ENCODE measurements at regions not wholly inside any gene's neighbourhood (a gene's known extent, or its start where the extent isn't known, plus 50 kb on each side); places are given as distances from the start of the nearest gene placed in this dataset.

DNA sequence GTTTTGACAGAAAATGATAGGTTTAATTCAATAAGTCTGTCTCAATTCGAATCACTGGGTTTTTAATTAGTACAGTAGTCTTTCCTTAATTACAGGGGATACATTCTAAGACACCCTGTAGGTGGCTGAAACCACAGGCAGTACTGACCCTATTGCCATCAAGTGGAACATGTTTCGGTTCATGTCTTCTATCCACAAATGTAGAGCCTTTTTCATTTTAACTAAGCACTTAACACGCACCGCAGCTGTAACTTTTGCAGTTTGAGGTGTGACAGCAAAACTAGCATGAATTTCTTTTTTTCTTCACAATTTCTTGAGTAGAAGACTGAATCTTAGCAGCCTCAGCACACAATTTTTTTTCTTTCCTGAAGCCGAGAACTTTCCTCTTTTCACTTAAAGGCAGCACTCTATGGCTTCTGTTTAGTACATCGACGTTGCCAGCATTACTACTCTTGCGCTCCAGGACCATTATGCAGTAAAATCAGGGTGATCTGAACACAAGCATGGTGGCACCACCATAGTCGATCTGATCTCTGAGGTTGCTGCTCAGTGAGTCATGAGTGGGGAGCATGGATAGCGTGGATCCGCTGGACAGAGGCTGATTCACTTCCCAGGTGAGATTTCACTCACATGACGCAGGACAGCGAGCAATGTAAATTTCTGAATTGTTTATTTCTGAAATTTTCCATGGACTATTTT, 805.1 kb downstream of the RNF144A start:
- TF ChIP-seq, protein P1, sequence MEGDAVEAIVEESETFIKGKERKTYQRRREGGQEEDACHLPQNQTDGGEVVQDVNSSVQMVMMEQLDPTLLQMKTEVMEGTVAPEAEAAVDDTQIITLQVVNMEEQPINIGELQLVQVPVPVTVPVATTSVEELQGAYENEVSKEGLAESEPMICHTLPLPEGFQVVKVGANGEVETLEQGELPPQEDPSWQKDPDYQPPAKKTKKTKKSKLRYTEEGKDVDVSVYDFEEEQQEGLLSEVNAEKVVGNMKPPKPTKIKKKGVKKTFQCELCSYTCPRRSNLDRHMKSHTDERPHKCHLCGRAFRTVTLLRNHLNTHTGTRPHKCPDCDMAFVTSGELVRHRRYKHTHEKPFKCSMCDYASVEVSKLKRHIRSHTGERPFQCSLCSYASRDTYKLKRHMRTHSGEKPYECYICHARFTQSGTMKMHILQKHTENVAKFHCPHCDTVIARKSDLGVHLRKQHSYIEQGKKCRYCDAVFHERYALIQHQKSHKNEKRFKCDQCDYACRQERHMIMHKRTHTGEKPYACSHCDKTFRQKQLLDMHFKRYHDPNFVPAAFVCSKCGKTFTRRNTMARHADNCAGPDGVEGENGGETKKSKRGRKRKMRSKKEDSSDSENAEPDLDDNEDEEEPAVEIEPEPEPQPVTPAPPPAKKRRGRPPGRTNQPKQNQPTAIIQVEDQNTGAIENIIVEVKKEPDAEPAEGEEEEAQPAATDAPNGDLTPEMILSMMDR (IDR thresholded peaks at IDR 0.05), result no peak
- TF ChIP-seq POLR2A (IDR thresholded peaks at IDR 0.05; ENCODE audit: low read depth), result no peak

All from esophagus muscularis mucosa (tissue), 3 donors.